Nephron (organoid): ENCODE measurements at regions not wholly inside any gene's neighbourhood (a gene's known extent, or its start where the extent isn't known, plus 50 kb on each side); places are given as distances from the start of the nearest gene placed in this dataset.

Source experiments
- H3K27ac Mint-ChIP-seq, 3 experiments: 2 replicates each; pipeline ENCODE4 v1.8.0; 2020; ENCODE audit warnings: mixed read lengths in 3 of 3, mild to moderate bottlenecking in 2 of 3, moderate library complexity in 1 of 3
- H3K27me3 Mint-ChIP-seq: 2 replicates; pipeline ENCODE4 v1.8.0; 2021; ENCODE audit warnings: low read depth, mild to moderate bottlenecking, moderate library complexity, mixed read lengths
- H3K36me3 Mint-ChIP-seq: 2 replicates; pipeline ENCODE4 v1.8.0; 2020; ENCODE audit warnings: low read depth, mixed read lengths
- H3K4me1 Mint-ChIP-seq: 2 replicates; pipeline ENCODE4 v1.8.0; 2020; ENCODE audit warnings: mixed read lengths
- H3K4me3 Mint-ChIP-seq, 3 experiments: 2 replicates each; pipeline ENCODE4 v1.8.0; 2020; ENCODE audit warnings: mild to moderate bottlenecking in 3 of 3, mixed read lengths in 3 of 3, moderate library complexity in 2 of 3
- H3K9me3 Mint-ChIP-seq: 2 replicates; pipeline ENCODE4 v1.8.0; 2020; ENCODE audit warnings: mixed read lengths
- TF ChIP-seq, protein P1 (sequence below), 3 experiments: fragments of 200-600 bp; sonication (generic); IDR thresholded peaks; one replicate each; pipeline ENCODE4 v1.5.0; 2021; ENCODE audit warnings: antibody characterized with exemption in 3 of 3; ENCODE audit not compliant: unreplicated experiment in 3 of 3

DNA sequence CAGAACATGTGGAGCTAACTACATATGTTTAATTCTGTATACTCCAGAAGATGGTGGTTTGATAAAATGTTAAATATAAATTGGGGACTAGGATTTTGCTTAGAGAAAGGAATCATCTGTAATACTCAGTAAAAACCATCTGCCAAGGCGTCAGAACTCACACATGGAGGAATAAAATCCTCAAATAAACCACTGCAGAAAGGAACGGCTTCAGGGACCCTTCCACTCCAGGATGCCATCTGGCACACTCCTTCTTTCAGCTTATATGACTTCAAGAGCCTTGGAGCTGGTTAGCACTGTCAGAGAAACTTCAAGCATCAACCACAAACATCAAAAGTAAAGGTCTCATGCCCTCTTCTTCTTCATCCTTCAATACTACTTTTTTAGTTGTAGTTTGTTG is 360.6 kb downstream of the PLK2 start:
- peaks cover 3% of the 10 kb centered on the region for H3K27me3 Mint-ChIP-seq
- H3K9me3 Mint-ChIP-seq, result peaks cover 23% of the 10 kb centered on the region
- no peaks in the 10 kb centered on the region for H3K4me1 Mint-ChIP-seq
- no peak overlapping the region for H3K27ac Mint-ChIP-seq
- no peak overlapping the region for H3K4me3 Mint-ChIP-seq
- TF ChIP-seq, protein P1, sequence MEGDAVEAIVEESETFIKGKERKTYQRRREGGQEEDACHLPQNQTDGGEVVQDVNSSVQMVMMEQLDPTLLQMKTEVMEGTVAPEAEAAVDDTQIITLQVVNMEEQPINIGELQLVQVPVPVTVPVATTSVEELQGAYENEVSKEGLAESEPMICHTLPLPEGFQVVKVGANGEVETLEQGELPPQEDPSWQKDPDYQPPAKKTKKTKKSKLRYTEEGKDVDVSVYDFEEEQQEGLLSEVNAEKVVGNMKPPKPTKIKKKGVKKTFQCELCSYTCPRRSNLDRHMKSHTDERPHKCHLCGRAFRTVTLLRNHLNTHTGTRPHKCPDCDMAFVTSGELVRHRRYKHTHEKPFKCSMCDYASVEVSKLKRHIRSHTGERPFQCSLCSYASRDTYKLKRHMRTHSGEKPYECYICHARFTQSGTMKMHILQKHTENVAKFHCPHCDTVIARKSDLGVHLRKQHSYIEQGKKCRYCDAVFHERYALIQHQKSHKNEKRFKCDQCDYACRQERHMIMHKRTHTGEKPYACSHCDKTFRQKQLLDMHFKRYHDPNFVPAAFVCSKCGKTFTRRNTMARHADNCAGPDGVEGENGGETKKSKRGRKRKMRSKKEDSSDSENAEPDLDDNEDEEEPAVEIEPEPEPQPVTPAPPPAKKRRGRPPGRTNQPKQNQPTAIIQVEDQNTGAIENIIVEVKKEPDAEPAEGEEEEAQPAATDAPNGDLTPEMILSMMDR (IDR thresholded peaks at IDR 0.05; ENCODE audit: unreplicated experiment in 3 of 3), result no peak
- H3K36me3 Mint-ChIP-seq, result no peaks in the 10 kb centered on the region

DNA sequence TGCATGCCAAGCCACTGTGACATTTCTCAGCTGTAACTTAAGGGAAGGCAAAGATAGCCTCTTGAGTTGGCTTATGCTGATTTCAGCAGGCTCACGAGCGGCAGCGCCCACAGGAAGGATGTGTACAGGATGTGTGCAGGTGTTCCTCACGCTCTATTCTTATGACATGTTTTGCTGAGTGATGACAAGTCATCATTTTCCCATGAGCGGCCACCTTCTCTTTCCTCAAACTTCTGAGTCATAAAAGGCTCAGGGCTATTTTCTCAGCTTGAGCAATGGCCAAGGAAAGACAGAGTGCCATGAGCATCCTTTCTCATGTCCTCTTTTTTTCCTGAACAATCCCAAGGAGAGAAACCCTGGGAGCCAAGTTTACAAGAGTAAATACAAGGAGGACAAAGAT is 365.9 kb downstream of the PLK2 start:
- Mint-ChIP-seq H3K36me3 (no peaks in the 10 kb centered on the region), H3K4me3 (no peak overlapping the region), H3K4me1 (peaks cover 3% of the 10 kb centered on the region), H3K27me3 (peaks cover 3% of the 10 kb centered on the region), H3K27ac (no peak overlapping the region), H3K9me3 (no peaks in the 10 kb centered on the region)
- TF ChIP-seq, protein P1 (IDR thresholded peaks at IDR 0.05; ENCODE audit: unreplicated experiment in 3 of 3), result no peak

DNA sequence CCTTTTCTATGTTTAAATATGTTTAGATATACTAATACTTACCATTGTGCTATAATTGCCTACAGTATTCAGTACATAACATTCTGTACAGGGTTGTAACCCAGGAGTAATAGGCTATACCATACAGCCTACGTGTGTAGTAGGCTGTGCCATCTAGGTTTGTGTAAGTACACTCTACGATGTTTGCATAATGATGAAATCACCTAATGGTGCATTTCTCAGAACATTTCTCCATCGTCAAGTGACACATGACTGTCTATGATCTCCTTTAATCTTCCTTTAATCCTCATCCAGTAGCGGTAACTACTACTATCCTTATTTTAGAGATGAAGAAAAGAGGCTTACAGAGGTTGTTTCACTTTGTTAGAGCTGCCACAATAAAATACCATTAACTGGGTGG is 369.2 kb downstream of the PLK2 start:
- TF ChIP-seq, protein P1 (IDR thresholded peaks at IDR 0.05; ENCODE audit: unreplicated experiment in 3 of 3), result no peak
- Mint-ChIP-seq H3K4me1 (peaks cover 20% of the 10 kb centered on the region), H3K4me3 (no peak overlapping the region), H3K27me3 (peaks cover 3% of the 10 kb centered on the region), H3K27ac (no peak overlapping the region), H3K36me3 (no peaks in the 10 kb centered on the region), H3K9me3 (no peaks in the 10 kb centered on the region)

DNA sequence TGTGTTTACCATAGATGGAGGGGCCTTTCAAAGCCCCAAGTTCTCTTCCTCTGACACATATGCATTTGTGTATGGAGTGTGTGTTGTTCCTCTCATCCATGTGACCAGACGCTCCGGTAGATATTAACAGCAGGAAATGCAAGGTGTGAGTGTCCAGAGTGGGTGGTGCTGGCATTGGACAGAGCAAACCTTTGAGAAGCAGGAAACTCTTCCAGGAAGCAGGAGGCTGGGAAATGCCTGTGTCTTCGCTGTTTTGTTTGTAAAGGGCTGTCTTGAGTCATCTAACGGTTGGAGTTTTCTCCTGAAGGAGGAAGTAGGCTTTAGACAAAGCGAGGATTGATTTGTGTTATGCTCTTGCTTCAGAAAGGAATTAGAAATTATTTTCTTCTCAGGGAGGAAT is 370.9 kb downstream of the PLK2 start:
- peak overlapping the region in 1 of 3 experiments; percentile 32 for H3K27ac Mint-ChIP-seq
- no peaks in the 10 kb centered on the region for H3K27me3 Mint-ChIP-seq
- peaks cover 21% of the 10 kb centered on the region for H3K4me1 Mint-ChIP-seq
- H3K9me3 Mint-ChIP-seq, result no peaks in the 10 kb centered on the region
- no peaks in the 10 kb centered on the region for H3K36me3 Mint-ChIP-seq
- TF ChIP-seq, protein P1 (IDR thresholded peaks at IDR 0.05; ENCODE audit: unreplicated experiment in 3 of 3), result no peak
- no peak overlapping the region for H3K4me3 Mint-ChIP-seq

DNA sequence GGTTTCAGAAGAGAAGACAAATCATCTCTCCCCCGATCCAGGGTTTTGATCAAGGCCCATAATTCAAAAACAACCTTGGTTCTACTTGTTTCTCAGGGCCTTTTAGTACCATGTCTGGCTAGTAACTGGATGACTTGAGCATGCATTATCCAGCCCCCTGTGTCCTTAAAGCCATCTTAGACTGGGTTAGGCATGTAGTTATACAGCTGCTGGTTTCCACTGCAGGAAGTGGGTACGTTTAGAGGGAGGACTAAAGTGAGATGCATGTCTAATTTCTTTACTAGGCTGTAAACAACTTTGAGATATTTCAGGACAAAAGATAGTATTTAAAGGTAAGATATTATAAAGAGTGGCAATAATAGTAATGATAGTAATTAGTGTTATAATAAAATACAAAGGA is 372.0 kb downstream of the PLK2 start:
- Mint-ChIP-seq H3K9me3 (no peaks in the 10 kb centered on the region), H3K4me1 (peaks cover 21% of the 10 kb centered on the region), H3K27ac (peak overlapping the region in 1 of 3 experiments; percentile 35), H3K36me3 (no peaks in the 10 kb centered on the region), H3K27me3 (no peaks in the 10 kb centered on the region), H3K4me3 (no peak overlapping the region)
- TF ChIP-seq, protein P1 (IDR thresholded peaks at IDR 0.05; ENCODE audit: unreplicated experiment in 3 of 3), result no peak

DNA sequence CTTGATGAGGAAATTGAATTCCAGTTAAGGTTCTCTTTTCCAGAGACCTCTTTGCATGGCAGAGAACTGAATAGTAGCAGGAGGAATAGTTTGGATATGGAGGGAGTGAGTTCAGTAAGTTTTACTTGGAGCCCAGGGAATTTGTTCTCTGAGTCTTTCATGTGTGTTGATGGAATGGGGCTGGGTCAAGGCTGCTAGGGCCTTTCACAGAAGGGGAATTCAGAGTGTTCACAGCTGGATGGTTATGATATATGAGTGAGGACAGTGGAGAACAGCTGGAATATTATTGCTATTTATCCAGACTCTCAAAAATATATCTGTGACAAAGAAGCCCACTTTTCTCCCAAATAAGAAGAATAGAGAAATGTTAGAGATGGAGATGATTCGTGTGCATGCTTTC is 372.8 kb downstream of the PLK2 start:
- peaks cover 28% of the 10 kb centered on the region for H3K4me1 Mint-ChIP-seq
- no peaks in the 10 kb centered on the region for H3K36me3 Mint-ChIP-seq
- H3K27me3 Mint-ChIP-seq, result no peaks in the 10 kb centered on the region
- H3K9me3 Mint-ChIP-seq, result no peaks in the 10 kb centered on the region
- TF ChIP-seq, protein P1 (IDR thresholded peaks at IDR 0.05; ENCODE audit: unreplicated experiment in 3 of 3), result no peak
- H3K4me3 Mint-ChIP-seq, result peak overlapping the region in 1 of 3 experiments; percentile 2
- H3K27ac Mint-ChIP-seq, result peak overlapping the region; percentile 62 to 87 (median 83)
